ENCODE measurements at regions not wholly inside any gene's neighbourhood (a gene's known extent, or its start where the extent isn't known, plus 50 kb on each side); places are given as distances from the start of the nearest gene placed in this dataset.

DNA sequence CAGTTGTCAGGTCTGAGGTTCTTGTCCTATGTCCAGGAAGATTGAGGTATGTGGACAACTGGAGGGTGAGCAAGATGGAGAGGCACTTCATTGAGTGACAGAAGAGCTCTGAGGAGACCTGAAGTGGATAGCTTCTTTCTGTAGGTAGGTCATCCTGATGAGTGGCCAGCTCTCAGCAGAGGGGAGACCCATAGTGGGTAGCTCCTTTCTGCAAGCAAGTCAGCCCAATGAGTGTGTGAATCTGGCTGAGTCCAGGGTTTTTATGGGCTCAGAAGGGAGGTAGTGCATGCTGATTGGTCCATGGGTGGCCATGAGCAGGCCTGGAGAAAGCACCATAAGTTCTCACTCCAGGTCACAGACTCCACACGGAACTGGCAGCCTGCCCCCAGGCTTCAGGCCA lies 92.6 kb upstream of the GALNT5 start:
- no peak overlapping the region for H3K9ac ChIP-seq (ENCODE audit: low read length)
- H3K4me2 ChIP-seq (ENCODE audit: low read length): no peak overlapping the region
- H3K79me2 ChIP-seq (replicated peaks; ENCODE audit: insufficient read depth, low read length): no peaks in the 10 kb centered on the region
- H3K9me3 ChIP-seq (ENCODE audit: low read length): no peaks in the 10 kb centered on the region
- H3K4me3 ChIP-seq (ENCODE audit: low read length): no peak overlapping the region
- no peak overlapping the region for H2AFZ ChIP-seq (ENCODE audit: low read depth, low read length)
- no peaks in the 10 kb centered on the region for H4K20me1 ChIP-seq (ENCODE audit: insufficient read depth)
- no peak overlapping the region for H3K27ac ChIP-seq (ENCODE audit: low read length)
- H3K27me3 ChIP-seq (ENCODE audit: insufficient read depth, low read depth, low read length): no peaks in the 10 kb centered on the region
- H3F3A ChIP-seq (ENCODE audit: insufficient read depth, low read length, poor library complexity, severe bottlenecking): no peaks in the 10 kb centered on the region
- no peaks in the 10 kb centered on the region for H3K36me3 ChIP-seq (ENCODE audit: insufficient read depth, low read length)
- TF ChIP-seq EZH2 (IDR thresholded peaks at IDR 0.05; ENCODE audit: borderline replicate concordance, insufficient read depth, low read length, poor library complexity, severe bottlenecking) (no peak), TAF1 (IDR thresholded peaks at IDR 0.05; ENCODE audit: low read depth) (no peak), RAD21 (conservative IDR thresholded peaks at IDR 0.05) (no peak), SMC3 (conservative IDR thresholded peaks at IDR 0.05; ENCODE audit: poor library complexity) (no peak), EP300 (conservative IDR thresholded peaks at IDR 0.05; ENCODE audit: poor library complexity, severe bottlenecking) (no peak), POLR2AphosphoS5 (IDR thresholded peaks at IDR 0.05) (no peak), MXI1 (conservative IDR thresholded peaks at IDR 0.05; ENCODE audit: poor library complexity, severe bottlenecking) (no peak)
- TF ChIP-seq, protein P1, sequence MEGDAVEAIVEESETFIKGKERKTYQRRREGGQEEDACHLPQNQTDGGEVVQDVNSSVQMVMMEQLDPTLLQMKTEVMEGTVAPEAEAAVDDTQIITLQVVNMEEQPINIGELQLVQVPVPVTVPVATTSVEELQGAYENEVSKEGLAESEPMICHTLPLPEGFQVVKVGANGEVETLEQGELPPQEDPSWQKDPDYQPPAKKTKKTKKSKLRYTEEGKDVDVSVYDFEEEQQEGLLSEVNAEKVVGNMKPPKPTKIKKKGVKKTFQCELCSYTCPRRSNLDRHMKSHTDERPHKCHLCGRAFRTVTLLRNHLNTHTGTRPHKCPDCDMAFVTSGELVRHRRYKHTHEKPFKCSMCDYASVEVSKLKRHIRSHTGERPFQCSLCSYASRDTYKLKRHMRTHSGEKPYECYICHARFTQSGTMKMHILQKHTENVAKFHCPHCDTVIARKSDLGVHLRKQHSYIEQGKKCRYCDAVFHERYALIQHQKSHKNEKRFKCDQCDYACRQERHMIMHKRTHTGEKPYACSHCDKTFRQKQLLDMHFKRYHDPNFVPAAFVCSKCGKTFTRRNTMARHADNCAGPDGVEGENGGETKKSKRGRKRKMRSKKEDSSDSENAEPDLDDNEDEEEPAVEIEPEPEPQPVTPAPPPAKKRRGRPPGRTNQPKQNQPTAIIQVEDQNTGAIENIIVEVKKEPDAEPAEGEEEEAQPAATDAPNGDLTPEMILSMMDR (IDR thresholded peaks at IDR 0.05; ENCODE audit: poor library complexity, severe bottlenecking): no peak
- TF ChIP-seq, protein P2, sequence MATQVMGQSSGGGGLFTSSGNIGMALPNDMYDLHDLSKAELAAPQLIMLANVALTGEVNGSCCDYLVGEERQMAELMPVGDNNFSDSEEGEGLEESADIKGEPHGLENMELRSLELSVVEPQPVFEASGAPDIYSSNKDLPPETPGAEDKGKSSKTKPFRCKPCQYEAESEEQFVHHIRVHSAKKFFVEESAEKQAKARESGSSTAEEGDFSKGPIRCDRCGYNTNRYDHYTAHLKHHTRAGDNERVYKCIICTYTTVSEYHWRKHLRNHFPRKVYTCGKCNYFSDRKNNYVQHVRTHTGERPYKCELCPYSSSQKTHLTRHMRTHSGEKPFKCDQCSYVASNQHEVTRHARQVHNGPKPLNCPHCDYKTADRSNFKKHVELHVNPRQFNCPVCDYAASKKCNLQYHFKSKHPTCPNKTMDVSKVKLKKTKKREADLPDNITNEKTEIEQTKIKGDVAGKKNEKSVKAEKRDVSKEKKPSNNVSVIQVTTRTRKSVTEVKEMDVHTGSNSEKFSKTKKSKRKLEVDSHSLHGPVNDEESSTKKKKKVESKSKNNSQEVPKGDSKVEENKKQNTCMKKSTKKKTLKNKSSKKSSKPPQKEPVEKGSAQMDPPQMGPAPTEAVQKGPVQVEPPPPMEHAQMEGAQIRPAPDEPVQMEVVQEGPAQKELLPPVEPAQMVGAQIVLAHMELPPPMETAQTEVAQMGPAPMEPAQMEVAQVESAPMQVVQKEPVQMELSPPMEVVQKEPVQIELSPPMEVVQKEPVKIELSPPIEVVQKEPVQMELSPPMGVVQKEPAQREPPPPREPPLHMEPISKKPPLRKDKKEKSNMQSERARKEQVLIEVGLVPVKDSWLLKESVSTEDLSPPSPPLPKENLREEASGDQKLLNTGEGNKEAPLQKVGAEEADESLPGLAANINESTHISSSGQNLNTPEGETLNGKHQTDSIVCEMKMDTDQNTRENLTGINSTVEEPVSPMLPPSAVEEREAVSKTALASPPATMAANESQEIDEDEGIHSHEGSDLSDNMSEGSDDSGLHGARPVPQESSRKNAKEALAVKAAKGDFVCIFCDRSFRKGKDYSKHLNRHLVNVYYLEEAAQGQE (IDR thresholded peaks at IDR 0.05; ENCODE audit: borderline replicate concordance): no peak
- H3K9me2 ChIP-seq (ENCODE audit: insufficient read depth, low read length): no peaks in the 10 kb centered on the region

DNA sequence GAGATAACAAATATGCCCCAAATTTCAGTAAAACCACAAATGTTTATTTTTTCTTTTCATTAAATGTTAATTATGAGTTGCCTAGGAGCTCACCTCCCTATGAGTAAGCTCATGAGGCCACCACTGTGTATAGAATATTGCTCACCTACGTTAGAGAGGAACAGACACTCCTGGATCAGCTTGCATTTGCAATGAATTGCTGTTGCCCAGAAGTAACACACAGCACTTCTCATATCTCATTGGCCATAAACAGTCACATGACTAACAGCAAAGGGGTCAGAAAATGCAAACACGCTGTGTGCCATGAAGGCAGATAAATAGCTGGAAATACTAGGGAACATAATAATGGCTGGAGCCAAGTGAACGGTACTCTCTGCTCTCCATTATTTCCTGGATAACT lies 89.0 kb upstream of the GALNT5 start:
- Histone ChIP-seq H3K27ac (ENCODE audit: low read length) (no peak overlapping the region), H3K9me2 (ENCODE audit: insufficient read depth, low read length) (no peaks in the 10 kb centered on the region), H3K9ac (ENCODE audit: low read length) (no peak overlapping the region), H3K36me3 (ENCODE audit: insufficient read depth, low read length) (no peaks in the 10 kb centered on the region), H3K79me2 (replicated peaks; ENCODE audit: insufficient read depth, low read length) (no peaks in the 10 kb centered on the region), H3K9me3 (ENCODE audit: low read length) (no peaks in the 10 kb centered on the region), H2AFZ (ENCODE audit: low read depth, low read length) (no peak overlapping the region), H4K20me1 (ENCODE audit: insufficient read depth) (no peaks in the 10 kb centered on the region), H3K4me2 (ENCODE audit: low read length) (no peak overlapping the region), H3K27me3 (ENCODE audit: insufficient read depth, low read depth, low read length) (no peaks in the 10 kb centered on the region), H3K4me3 (ENCODE audit: low read length) (no peak overlapping the region), H3F3A (ENCODE audit: insufficient read depth, low read length, poor library complexity, severe bottlenecking) (no peaks in the 10 kb centered on the region)
- TF ChIP-seq POLR2AphosphoS5 (IDR thresholded peaks at IDR 0.05): no peak
- no peak for TF ChIP-seq EZH2 (IDR thresholded peaks at IDR 0.05; ENCODE audit: borderline replicate concordance, insufficient read depth, low read length, poor library complexity, severe bottlenecking)
- TF ChIP-seq, protein P2 (IDR thresholded peaks at IDR 0.05; ENCODE audit: borderline replicate concordance): no peak
- TF ChIP-seq EP300 (conservative IDR thresholded peaks at IDR 0.05; ENCODE audit: poor library complexity, severe bottlenecking): no peak
- TF ChIP-seq, protein P1 (IDR thresholded peaks at IDR 0.05; ENCODE audit: poor library complexity, severe bottlenecking): no peak
- no peak for TF ChIP-seq SMC3 (conservative IDR thresholded peaks at IDR 0.05; ENCODE audit: poor library complexity)
- TF ChIP-seq MXI1 (conservative IDR thresholded peaks at IDR 0.05; ENCODE audit: poor library complexity, severe bottlenecking): no peak
- no peak for TF ChIP-seq TAF1 (IDR thresholded peaks at IDR 0.05; ENCODE audit: low read depth)
- TF ChIP-seq RAD21 (conservative IDR thresholded peaks at IDR 0.05): no peak
